Activated naive CD4-positive, alpha-beta T cell treated with anti-CD3 and anti-CD28 coated beads for 36 hours (primary cell): ENCODE measurements at regions not wholly inside any gene's neighbourhood (a gene's known extent, or its start where the extent isn't known, plus 50 kb on each side); places are given as distances from the start of the nearest gene placed in this dataset.
"Not testable (repeated sequence)": the region's sequence is repeated elsewhere in the genome, so short reads cannot be mapped to it uniquely, and the experiment has no call there.

Source experiments
- CTCF ChIA-PET: fragments of 350-600 bp; sonication (Branson Sonifier 250); formaldehyde crosslinking; loops from one replicate; lab custom pipeline; 2021; ENCODE audit warnings: antibody characterized with exemption; lab: Charles Lee
- DNase-seq: peaks from one replicate; pipeline ENCODE4 v3.0.0-alpha.2; 2020
- H3K27ac Mint-ChIP-seq: one replicate; pipeline ENCODE4 v1.8.0; 2021; ENCODE audit warnings: mild to moderate bottlenecking, mixed read lengths
- H3K27me3 Mint-ChIP-seq: one replicate; pipeline ENCODE4 v1.8.0; 2021; ENCODE audit warnings: low read depth, mixed read lengths
- H3K36me3 Mint-ChIP-seq: one replicate; pipeline ENCODE4 v1.8.0; 2021; ENCODE audit warnings: low read depth, mixed read lengths
- H3K4me1 Mint-ChIP-seq: one replicate; pipeline ENCODE4 v1.8.0; 2021; ENCODE audit warnings: low read depth, mixed read lengths
- H3K4me3 Mint-ChIP-seq: one replicate; pipeline ENCODE4 v1.8.0; 2021; ENCODE audit warnings: mild to moderate bottlenecking, moderate library complexity, mixed read lengths
- H3K9me3 Mint-ChIP-seq: one replicate; pipeline ENCODE4 v1.8.0; 2021; ENCODE audit warnings: mixed read lengths
- intact Hi-C: fragments of 100-400 bp; cut with micrococcal nuclease; formaldehyde crosslinking; loops from one replicate; pipeline ENCODE4 v1.15.1; 2023

DNA sequence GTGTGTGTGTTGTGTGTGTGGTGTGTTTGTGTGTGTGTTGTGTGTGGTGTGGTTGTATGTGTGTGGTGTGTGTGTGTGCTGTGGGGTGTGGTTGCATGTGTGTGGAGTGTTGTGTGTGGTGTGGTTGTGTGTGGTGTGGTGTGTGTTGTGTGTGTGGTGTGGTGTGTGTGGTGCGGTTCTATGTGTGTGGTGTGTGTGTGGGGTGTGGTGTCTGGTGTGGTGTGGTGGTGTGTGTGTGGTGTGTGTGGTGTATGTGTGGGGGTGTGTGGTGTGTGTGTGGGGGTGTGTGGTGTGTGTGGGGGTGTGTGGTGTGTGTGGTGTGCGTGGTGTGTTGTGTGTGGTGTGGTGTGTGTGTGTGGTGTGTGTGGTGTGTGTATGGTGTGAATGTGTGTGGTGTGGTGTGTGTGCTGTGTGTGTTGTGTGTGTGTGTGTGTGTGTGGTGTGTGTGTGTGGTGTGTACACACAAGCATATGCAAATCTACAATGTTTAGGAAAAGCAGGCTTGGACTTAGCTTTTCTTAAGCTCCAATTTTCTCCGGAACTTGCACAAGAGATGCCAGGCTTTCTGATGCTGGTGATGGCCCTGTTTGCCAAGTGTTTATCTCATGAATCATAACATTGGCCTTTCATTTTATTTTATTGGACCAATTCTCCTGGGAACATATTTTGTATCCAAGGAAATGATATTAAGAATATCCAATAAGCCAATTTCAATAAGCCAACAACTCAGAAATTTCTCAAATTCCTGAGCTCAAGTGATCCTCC lies 148.7 kb downstream of the SPATA18 start:
- intact Hi-C loops = no loop called here
- CTCF ChIA-PET = interaction anchor here (0.6 kb wide), 1 partner anchor 615 kb away, joined by 3 read pairs; no protein-coding TSS in a partner anchor
- Mint-ChIP-seq H3K36me3 (no peaks in the 10 kb centered on the region), H3K9me3 (no peaks in the 10 kb centered on the region), H3K4me1 (no peaks in the 10 kb centered on the region), H3K4me3 (no peak overlapping the region), H3K27ac (no peak overlapping the region), H3K27me3 (no peaks in the 10 kb centered on the region)
- DNase-seq = no peak

DNA sequence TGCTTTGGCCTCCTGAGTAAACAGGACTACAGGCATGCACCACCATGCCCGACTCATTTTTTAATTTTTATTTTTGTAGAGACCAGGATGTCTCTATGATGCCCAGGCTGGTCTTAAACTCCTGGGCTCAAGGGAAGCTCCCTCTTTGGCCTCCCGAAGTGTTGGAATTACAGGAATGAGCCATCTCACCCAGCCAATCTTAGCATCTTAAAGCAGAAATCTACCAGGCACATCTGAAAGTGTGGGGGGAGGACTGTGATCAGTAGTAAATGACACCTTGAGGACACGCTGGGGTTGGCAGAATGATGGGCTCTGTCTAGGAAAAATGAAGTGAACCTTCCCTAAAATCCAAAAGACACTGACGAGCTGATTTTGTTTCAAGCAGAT lies 149.2 kb downstream of the SPATA18 start:
- no peaks in the 10 kb centered on the region for H3K36me3 Mint-ChIP-seq
- CTCF ChIA-PET = no interaction called here
- no peak overlapping the region for H3K4me3 Mint-ChIP-seq
- no peak for DNase-seq
- no peak overlapping the region for H3K27ac Mint-ChIP-seq
- H3K9me3 Mint-ChIP-seq = no peaks in the 10 kb centered on the region
- H3K4me1 Mint-ChIP-seq = no peaks in the 10 kb centered on the region
- no peaks in the 10 kb centered on the region for H3K27me3 Mint-ChIP-seq
- intact Hi-C loops = no loop called here

GRCh38 chr4:52201715-52202114 lies 150.6 kb downstream of the SPATA18 start:
- CTCF ChIA-PET = no interaction called here
- H3K27ac Mint-ChIP-seq = no peak overlapping the region
- H3K27me3 Mint-ChIP-seq = peaks cover 2% of the 10 kb centered on the region
- H3K4me3 Mint-ChIP-seq = no peak overlapping the region
- H3K36me3 Mint-ChIP-seq = no peaks in the 10 kb centered on the region
- H3K9me3 Mint-ChIP-seq = no peaks in the 10 kb centered on the region
- intact Hi-C loops = no loop called here
- DNase-seq = no peak
- H3K4me1 Mint-ChIP-seq = no peaks in the 10 kb centered on the region

DNA sequence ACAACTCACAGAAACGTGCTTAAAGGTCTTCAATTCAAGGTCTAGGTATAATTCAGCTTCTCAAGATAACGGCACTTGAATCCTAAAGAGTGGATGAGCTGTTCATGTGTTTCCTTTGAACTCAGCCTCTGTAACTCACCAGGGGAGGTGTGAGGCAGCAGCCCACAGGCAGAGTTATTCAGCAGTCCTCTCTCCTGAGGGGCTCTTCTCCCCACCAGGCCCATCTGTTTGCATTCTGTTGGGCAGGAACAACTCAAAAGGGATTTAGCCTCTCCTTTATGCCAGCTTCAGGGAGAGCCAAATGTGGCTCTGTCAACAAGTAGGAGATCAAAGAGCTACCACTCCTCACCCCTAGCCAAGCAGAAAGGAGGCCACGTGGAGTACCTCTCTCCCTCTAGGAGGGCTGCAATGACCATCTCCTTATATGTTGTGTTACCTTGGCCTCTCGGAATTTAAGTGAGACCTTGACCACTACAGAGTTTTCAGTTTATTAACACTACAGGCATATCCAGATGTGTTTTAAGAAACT lies 151.2 kb downstream of the SPATA18 start:
- Mint-ChIP-seq H3K36me3 (no peaks in the 10 kb centered on the region), H3K4me3 (no peak overlapping the region), H3K27me3 (peaks cover 2% of the 10 kb centered on the region), H3K27ac (no peak overlapping the region), H3K9me3 (no peaks in the 10 kb centered on the region), H3K4me1 (no peaks in the 10 kb centered on the region)
- CTCF ChIA-PET = no interaction called here
- intact Hi-C loops = no loop called here
- no peak for DNase-seq

GRCh38 chr4:52202931-52203330 lies 151.8 kb downstream of the SPATA18 start:
- H3K9me3 Mint-ChIP-seq = no peaks in the 10 kb centered on the region
- no peaks in the 10 kb centered on the region for H3K36me3 Mint-ChIP-seq
- CTCF ChIA-PET = no interaction called here
- no peak overlapping the region for H3K27ac Mint-ChIP-seq
- peaks cover 2% of the 10 kb centered on the region for H3K27me3 Mint-ChIP-seq
- intact Hi-C loops = no loop called here
- no peak for DNase-seq
- no peak overlapping the region for H3K4me3 Mint-ChIP-seq
- H3K4me1 Mint-ChIP-seq = no peaks in the 10 kb centered on the region

DNA sequence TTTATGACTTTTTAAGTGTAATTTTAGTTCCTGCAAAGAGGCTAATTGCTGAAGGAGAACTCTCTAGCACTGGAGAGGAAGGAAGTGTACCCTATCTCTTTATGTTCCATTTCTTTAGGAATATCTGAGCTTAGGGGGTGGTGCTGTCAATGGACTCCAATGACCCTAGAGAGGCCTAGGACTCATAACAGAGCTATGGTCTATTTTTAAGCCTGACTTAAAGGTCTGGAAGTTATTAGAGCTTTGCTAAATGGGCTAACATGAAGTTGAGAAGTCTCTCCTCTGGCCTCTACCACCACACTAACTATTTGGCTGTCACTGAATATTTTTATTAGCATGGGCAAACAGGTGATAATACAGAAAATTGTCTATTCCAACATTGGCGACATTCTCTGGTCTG lies 152.2 kb downstream of the SPATA18 start:
- intact Hi-C loops = no loop called here
- no peak for DNase-seq
- CTCF ChIA-PET = no interaction called here
- no peaks in the 10 kb centered on the region for H3K4me1 Mint-ChIP-seq
- no peaks in the 10 kb centered on the region for H3K36me3 Mint-ChIP-seq
- no peaks in the 10 kb centered on the region for H3K9me3 Mint-ChIP-seq
- H3K27ac Mint-ChIP-seq = no peak overlapping the region
- H3K27me3 Mint-ChIP-seq = peaks cover 2% of the 10 kb centered on the region
- no peak overlapping the region for H3K4me3 Mint-ChIP-seq

DNA sequence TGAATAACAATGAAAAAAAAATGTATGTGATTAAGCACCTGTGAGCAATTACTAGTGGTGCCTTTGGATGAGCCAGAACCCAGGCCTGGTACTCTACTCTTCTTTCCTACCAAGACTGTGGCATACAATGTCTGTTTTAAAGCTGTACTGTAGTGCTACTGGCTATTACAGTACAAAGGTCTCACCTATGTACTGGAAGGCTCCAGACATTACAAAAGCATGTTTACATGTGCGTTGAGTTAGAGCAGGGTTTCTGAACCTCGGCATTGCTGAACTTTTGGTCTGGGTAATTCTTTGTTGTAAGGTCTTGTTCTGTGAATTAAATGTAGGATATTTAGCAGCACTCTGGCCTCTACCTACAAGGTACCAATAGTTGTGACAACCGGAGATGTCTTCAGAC lies 153.8 kb downstream of the SPATA18 start:
- CTCF ChIA-PET = no interaction called here
- H3K4me1 Mint-ChIP-seq = no peaks in the 10 kb centered on the region
- H3K9me3 Mint-ChIP-seq = no peaks in the 10 kb centered on the region

DNA sequence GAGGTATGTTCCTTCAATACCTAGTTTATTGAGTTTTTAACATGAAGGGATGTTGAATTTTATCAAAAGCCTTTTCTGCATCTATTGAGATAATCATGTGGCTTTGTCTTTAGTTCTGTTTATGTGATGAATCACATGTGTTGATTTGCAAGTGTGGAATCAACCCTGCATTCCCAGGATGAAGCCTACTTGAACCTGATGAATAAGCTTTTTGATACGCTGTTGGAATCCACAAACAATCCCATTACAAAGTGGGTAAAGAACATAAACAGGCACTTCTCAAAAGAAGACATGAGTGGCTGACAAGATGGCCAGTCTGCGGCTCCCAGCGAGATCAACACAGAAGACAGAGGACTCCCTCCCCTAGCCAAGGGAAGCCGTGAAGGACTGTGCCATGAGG lies 156.0 kb downstream of the SPATA18 start:
- H3K4me1 Mint-ChIP-seq, H3K27me3 Mint-ChIP-seq, intact Hi-C loops, H3K9me3 Mint-ChIP-seq, DNase-seq, H3K4me3 Mint-ChIP-seq, CTCF ChIA-PET, H3K36me3 Mint-ChIP-seq, H3K27ac Mint-ChIP-seq: not testable (repeated sequence)

More for the DNA sequence above, 153.8 kb downstream of the SPATA18 start:
- peaks cover 2% of the 10 kb centered on the region for H3K27me3 Mint-ChIP-seq
- intact Hi-C loops = no loop called here
- H3K36me3 Mint-ChIP-seq = no peaks in the 10 kb centered on the region
- no peak overlapping the region for H3K27ac Mint-ChIP-seq
- no peak for DNase-seq
- no peak overlapping the region for H3K4me3 Mint-ChIP-seq

DNA sequence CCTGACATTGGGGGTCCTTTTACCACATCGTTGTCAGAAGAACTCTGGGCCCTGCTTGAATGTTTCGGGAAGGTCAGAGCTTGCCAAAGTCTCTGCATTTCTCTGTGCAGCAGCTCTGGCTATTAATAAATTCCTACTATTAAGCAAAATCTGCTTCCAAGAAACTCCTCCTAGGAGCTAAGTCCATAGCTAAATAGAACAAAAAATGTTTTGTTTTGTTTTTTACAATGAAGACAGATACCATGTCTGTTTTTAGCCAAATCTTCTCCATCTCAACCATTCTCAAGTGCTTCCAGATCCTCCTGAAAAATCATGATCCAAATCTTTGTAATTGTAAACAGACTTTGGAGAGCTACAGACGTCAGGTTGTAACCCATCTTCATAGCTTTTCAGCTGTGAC lies 161.6 kb downstream of the SPATA18 start:
- Mint-ChIP-seq H3K36me3 (no peaks in the 10 kb centered on the region), H3K4me3 (no peak overlapping the region), H3K9me3 (peaks cover 18% of the 10 kb centered on the region), H3K27ac (no peak overlapping the region), H3K4me1 (no peaks in the 10 kb centered on the region), H3K27me3 (no peaks in the 10 kb centered on the region)
- intact Hi-C loops = no loop called here
- CTCF ChIA-PET = no interaction called here
- DNase-seq = no peak

DNA sequence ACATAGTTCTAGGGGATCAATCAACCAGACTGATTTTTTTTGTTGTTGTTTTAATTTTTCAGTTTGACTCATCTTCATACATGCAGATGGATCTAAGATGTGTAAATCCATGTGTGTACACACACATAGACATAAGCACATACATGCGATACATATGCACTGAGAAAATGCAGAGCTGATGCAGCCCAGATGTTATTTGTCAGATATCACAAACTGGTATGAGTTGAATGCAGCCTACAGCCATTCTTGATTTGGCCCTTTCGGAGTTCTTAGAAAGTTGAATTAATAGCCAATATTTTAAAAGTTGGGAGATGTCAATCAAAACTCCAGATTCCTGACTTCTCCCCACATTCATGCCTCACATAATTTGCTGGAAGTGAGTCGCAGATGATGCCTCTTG lies 180.4 kb downstream of the SPATA18 start:
- H3K36me3 Mint-ChIP-seq = no peaks in the 10 kb centered on the region
- CTCF ChIA-PET = no interaction called here
- H3K9me3 Mint-ChIP-seq = no peaks in the 10 kb centered on the region
- no peak overlapping the region for H3K4me3 Mint-ChIP-seq
- no peak for DNase-seq
- intact Hi-C loops = loop anchor here (10.0 kb wide), 1 partner anchor 2003 kb away; no protein-coding TSS in a partner anchor
- H3K4me1 Mint-ChIP-seq = no peaks in the 10 kb centered on the region
- no peak overlapping the region for H3K27ac Mint-ChIP-seq
- peaks cover 7% of the 10 kb centered on the region for H3K27me3 Mint-ChIP-seq

DNA sequence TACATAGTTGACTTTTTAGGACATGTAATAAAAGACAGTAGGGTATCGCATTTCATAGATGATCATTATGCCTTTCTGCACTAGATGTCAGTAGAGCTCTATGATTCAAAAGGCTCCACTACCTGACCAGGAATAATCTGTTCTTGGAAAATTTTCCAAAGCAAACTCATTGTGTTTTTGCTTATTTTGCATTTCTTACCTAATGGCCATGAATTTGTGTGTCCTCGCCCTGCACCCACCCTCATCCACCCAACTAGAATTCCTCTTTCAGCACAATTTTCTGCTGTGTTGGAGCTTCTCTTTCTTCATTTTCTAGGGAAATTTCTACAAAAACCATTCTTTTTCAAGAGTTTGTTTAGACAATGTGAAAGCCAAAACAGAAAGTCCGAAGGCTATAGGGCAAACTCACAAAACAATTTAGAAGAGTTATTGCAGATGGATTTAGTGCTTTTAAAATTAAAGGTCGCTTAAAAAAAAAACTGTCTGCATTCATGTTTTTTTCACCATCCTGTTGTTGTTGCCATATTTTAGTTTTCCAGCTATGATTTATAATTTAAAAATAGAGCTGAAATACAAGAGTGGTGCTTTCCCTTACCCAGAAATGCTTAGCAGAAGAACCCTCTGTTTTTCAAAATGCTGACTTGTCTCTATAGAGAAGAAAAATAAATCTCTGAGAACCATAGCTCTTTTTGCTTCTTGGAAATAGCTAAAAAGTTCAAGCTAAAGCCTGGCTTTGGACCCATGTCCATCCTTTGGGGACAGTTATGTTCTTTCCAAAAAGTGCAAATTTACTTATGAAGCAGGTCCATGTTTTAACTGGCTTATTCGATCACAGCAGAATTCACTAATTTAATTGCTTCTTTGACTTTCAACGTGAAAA lies 183.7 kb downstream of the SPATA18 start:
- no peaks in the 10 kb centered on the region for H3K36me3 Mint-ChIP-seq
- intact Hi-C loops = loop anchor here (10.0 kb wide), 1 partner anchor 2000 kb away; no protein-coding TSS in a partner anchor
- H3K9me3 Mint-ChIP-seq = peaks cover 1% of the 10 kb centered on the region
- H3K27ac Mint-ChIP-seq = no peak overlapping the region
- CTCF ChIA-PET = interaction anchor here (0.6 kb wide), 3 partner anchors 9 to 697 kb away, joined by 3 to 6 read pairs (median 3); partner anchors contain the start of gene DCUN1D4
- no peak for DNase-seq
- no peak overlapping the region for H3K4me3 Mint-ChIP-seq
- H3K27me3 Mint-ChIP-seq = peaks cover 7% of the 10 kb centered on the region
- no peaks in the 10 kb centered on the region for H3K4me1 Mint-ChIP-seq

- intact Hi-C loops = loop anchor here (10.0 kb wide), 1 partner anchor 1999 kb away; no protein-coding TSS in a partner anchor
- H3K4me3 Mint-ChIP-seq = no peak overlapping the region
- DNase-seq = no peak
- peaks cover 3% of the 10 kb centered on the region for H3K27me3 Mint-ChIP-seq
- CTCF ChIA-PET = interaction anchor here (0.6 kb wide), 3 partner anchors 8 to 697 kb away, joined by 3 to 6 read pairs (median 3); partner anchors contain the start of gene DCUN1D4
- H3K4me1 Mint-ChIP-seq = no peaks in the 10 kb centered on the region
- no peak overlapping the region for H3K27ac Mint-ChIP-seq
- H3K9me3 Mint-ChIP-seq = peaks cover 1% of the 10 kb centered on the region
- no peaks in the 10 kb centered on the region for H3K36me3 Mint-ChIP-seq
These were observed 184.6 kb downstream of the SPATA18 start for GRCh38 chr4:52235552-52236201.
